ENCODE measurements at regions not wholly inside any gene's neighbourhood (a gene's known extent, or its start where the extent isn't known, plus 50 kb on each side); places are given as distances from the start of the nearest gene placed in this dataset.

- H3K9me2 ChIP-seq (replicated peaks; ENCODE audit: insufficient read depth): no peaks in the 10 kb centered on the region
- no peak overlapping the region for H2AFZ ChIP-seq
- H3K4me1 ChIP-seq (ENCODE audit: insufficient read depth): no peaks in the 10 kb centered on the region
- no peaks in the 10 kb centered on the region for H3K27me3 ChIP-seq
- no peaks in the 10 kb centered on the region for H4K20me1 ChIP-seq (ENCODE audit: insufficient read depth, poor library complexity, severe bottlenecking)
- no peak overlapping the region for H3K4me2 ChIP-seq
- H3K79me2 ChIP-seq: no peaks in the 10 kb centered on the region
- no peak for DNase-seq (ENCODE audit: low spot score)
- H3K36me3 ChIP-seq (replicated peaks; ENCODE audit: insufficient read depth, low read depth): no peaks in the 10 kb centered on the region
- no peak overlapping the region for H3K4me3 ChIP-seq
- H3K9me3 ChIP-seq (ENCODE audit: low read depth): no peaks in the 10 kb centered on the region
- no peak overlapping the region for H3K27ac ChIP-seq
- no peak for TF ChIP-seq EZH2 (IDR thresholded peaks at IDR 0.05; ENCODE audit: borderline replicate concordance)
- TF ChIP-seq CTCF (IDR thresholded peaks at IDR 0.05; ENCODE audit: poor library complexity): no peak
- TF ChIP-seq EZH2phosphoT487 (IDR thresholded peaks at IDR 0.05; ENCODE audit: low read depth, severe bottlenecking, unreplicated experiment): no peak
These were observed 227.2 kb downstream of the TMEM26 start for GRCh38 chr10:61225939-61226338.

- Histone ChIP-seq H4K20me1 (ENCODE audit: insufficient read depth, poor library complexity, severe bottlenecking) (no peaks in the 10 kb centered on the region), H3K4me1 (ENCODE audit: insufficient read depth) (no peaks in the 10 kb centered on the region), H3K79me2 (no peaks in the 10 kb centered on the region), H3K27ac (no peak overlapping the region), H3K36me3 (replicated peaks; ENCODE audit: insufficient read depth, low read depth) (no peaks in the 10 kb centered on the region), H3K9me2 (replicated peaks; ENCODE audit: insufficient read depth) (no peaks in the 10 kb centered on the region), H3K9me3 (ENCODE audit: low read depth) (no peaks in the 10 kb centered on the region), H2AFZ (no peak overlapping the region), H3K4me2 (no peak overlapping the region), H3K27me3 (no peaks in the 10 kb centered on the region), H3K4me3 (no peak overlapping the region)
- DNase-seq (ENCODE audit: low spot score): no peak
- TF ChIP-seq EZH2 (IDR thresholded peaks at IDR 0.05; ENCODE audit: borderline replicate concordance) (no peak), EZH2phosphoT487 (IDR thresholded peaks at IDR 0.05; ENCODE audit: low read depth, severe bottlenecking, unreplicated experiment) (no peak), CTCF (IDR thresholded peaks at IDR 0.05; ENCODE audit: poor library complexity) (no peak)
These were observed 229.6 kb downstream of the TMEM26 start for GRCh38 chr10:61223576-61223975.

- H3K9me2 ChIP-seq (replicated peaks; ENCODE audit: insufficient read depth): no peaks in the 10 kb centered on the region
- H3K4me2 ChIP-seq: no peak overlapping the region
- H3K27me3 ChIP-seq: no peaks in the 10 kb centered on the region
- no peak overlapping the region for H2AFZ ChIP-seq
- no peak for DNase-seq (ENCODE audit: low spot score)
- H3K4me3 ChIP-seq: no peak overlapping the region
- H3K36me3 ChIP-seq (replicated peaks; ENCODE audit: insufficient read depth, low read depth): no peaks in the 10 kb centered on the region
- TF ChIP-seq EZH2phosphoT487 (IDR thresholded peaks at IDR 0.05; ENCODE audit: low read depth, severe bottlenecking, unreplicated experiment) (no peak), CTCF (IDR thresholded peaks at IDR 0.05; ENCODE audit: poor library complexity) (no peak), EZH2 (IDR thresholded peaks at IDR 0.05; ENCODE audit: borderline replicate concordance) (no peak)
- H3K9me3 ChIP-seq (ENCODE audit: low read depth): no peaks in the 10 kb centered on the region
- no peak overlapping the region for H3K27ac ChIP-seq
- WGBS (ENCODE audit: low lambda C conversion rate, missing lambda C conversion rate): 62% methylated on average over 1 of the region's 1 CpG
- H3K79me2 ChIP-seq: no peaks in the 10 kb centered on the region
- H4K20me1 ChIP-seq (ENCODE audit: insufficient read depth, poor library complexity, severe bottlenecking): no peaks in the 10 kb centered on the region
- no peaks in the 10 kb centered on the region for H3K4me1 ChIP-seq (ENCODE audit: insufficient read depth)
These were observed 233.5 kb downstream of the TMEM26 start for GRCh38 chr10:61219696-61220095.
